ENCODE measurements at regions not wholly inside any gene's neighbourhood (a gene's known extent, or its start where the extent isn't known, plus 50 kb on each side); places are given as distances from the start of the nearest gene placed in this dataset.
"Not testable (repeated sequence)": the region's sequence is repeated elsewhere in the genome, so short reads cannot be mapped to it uniquely, and the experiment has no call there.

DNA sequence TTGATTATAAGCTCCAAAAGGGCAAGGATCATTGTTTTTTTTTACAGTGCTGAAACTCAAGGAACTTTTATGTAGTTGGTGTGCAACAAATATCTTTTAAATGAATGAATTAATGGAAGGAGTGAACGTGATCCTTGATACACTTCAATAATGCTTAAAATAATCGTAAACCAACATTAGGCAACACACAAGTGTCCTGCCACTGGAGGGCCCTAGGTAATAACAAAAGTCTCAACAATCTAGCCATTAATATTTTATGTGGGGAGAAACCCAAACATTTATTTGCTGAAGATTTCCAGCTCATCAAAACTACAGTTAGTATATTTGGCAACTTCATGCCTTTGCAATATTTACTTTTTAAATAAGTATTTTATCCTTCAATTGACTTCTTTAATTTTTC, 309.0 kb upstream of the FBXL7 start:
- no peak for DNase-seq

DNA sequence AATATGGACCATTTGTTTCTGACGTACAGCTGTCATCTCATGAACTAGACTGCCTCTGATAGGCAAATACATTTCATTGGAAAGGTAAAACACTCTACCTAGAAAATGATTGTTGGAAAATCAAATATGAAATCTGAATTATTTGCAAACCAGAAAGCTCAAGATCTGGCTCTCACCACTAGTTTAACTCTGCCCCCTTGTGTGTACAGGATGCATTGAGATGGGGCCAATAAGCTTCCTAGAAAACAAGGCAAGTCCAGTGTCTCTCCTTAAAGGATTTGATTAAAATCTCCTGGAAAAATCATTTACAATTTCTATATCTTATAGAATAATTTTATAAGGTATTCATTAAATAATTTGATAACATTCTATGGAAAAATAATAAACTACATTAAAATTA, 311.9 kb upstream of the ANKH start:
- no peak for DNase-seq

- DNase-seq: no peak
Measured at GRCh38 chr5:15170173-15170572, 298.6 kb upstream of the ANKH start.

DNA sequence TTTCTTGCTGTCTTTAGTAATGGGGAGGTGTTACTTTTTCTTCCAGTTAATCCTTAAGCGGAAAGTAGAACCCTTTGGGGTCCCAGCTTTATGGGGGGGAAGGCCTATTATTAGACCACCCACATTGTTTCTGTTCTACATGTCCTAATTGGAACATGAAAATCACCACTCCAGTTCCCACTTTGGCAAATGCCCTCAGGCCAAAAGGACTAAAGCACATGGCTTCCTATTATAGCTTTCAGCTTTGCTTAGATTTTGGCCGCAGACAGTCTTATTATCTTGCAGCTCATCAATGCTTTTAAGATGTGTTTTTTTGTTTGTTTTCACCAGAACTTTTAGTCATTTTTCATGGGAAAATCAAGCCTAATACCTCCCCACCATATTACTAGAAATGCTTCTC, 296.8 kb upstream of the ANKH start:
- no peak for DNase-seq

DNA sequence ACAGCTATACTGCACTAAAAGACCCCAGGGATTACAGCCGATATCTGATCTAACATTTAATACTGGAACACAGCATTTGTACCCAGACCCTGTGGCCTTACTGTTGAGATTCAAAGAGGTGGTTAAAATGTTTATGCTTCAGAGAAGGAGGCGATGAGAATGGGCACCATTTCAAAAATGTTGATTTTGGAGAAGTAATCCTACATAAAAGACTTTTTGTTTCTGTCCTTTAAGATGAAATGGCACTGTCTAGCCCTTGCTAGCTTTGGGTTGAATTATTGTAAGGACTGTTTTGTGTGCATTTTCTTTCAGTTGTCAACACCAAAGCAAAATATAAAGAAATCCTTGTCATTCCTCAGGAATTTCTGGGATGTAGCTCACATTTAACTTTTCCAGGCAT, 288.5 kb upstream of the ANKH start:
- no peak for DNase-seq

DNA sequence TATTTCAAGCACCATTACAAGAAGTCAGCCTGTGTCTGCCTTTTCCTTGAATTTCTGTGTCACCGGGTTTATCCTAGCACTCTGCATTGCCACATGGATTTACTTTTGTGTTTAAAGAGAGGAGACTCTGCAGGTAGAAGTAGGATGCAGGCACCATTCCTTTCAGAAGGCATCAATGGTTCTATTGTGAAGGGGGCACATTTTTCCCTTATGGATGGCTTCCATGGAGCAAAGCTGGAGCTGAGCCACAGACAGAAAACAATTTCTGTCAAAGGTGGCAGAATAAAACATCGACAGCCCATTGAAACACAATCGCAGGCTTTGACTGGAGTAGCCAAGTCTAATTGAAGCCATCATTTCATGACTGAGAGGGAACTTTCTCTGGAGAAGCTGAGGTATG, 288.0 kb upstream of the ANKH start:
- no peak for DNase-seq

DNA sequence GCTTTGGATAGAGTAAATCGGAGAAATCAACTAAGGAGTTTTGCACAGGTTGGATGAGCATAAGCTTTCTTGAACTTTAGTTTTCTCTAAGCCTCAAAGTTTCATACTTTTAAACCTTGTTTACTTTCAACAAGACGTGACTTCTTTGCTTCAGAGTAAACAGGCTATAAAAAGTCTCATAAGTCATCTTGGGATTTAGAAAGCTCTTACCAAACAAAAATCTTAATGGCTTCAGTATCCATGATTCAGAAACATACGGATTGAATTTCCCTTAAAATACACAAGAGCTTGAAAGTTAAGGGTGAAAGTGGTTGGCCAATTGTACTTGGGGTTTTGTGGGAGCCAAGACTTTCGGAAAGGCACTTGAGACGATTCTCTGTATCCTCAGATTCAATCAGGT, 270.9 kb upstream of the ANKH start:
- DNase-seq: no peak

GRCh38 chr5:15137414-15137813, 265.8 kb upstream of the ANKH start:
- DNase-seq: no peak

DNA sequence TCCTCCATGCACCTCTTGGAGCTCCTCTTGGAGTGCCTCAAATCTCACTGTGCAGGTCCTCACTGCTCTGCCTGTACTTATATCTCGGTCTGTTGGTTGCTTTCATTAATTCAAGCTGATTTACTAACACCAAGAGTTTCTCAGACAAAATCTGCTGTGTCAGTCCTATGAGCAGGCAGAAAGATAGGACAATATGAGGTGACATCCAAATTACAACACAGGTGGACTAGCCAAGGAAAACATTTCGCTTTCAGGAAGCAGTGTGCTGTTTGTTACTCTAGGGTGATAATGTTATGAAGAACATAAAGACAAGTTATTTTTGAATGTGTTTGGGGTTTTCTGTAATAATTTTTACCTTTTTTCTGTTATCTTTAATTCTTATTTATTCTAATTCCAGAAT, 264.1 kb upstream of the ANKH start:
- DNase-seq: no peak

DNA sequence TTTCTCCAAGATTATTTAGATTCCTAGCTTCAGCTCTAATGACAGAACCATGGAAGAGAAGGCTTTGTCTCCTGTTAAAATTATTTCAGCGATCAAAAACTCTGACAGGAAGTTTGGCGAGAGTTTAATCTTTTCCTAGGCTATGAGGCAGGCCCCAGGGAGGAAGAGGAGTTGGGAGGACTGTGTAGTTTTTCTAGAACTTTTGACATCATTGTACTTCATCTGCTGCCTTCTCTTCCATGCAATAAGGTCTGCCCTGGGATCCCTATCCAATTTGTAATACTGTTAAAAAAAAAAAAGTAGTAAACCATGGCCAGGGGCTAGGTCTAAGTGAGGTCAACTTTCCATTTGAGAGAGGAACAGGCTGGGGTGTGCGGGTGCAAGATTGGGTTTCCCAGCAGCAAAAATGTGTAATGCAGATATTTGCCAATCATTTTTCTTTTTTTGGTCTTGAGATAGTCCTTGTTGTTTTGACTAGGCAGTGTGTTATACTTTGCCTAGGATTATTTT, 261.9 kb upstream of the ANKH start:
- DNase-seq: no peak

GRCh38 chr5:15132816-15133405, 261.3 kb upstream of the ANKH start:
- DNase-seq: no peak

DNA sequence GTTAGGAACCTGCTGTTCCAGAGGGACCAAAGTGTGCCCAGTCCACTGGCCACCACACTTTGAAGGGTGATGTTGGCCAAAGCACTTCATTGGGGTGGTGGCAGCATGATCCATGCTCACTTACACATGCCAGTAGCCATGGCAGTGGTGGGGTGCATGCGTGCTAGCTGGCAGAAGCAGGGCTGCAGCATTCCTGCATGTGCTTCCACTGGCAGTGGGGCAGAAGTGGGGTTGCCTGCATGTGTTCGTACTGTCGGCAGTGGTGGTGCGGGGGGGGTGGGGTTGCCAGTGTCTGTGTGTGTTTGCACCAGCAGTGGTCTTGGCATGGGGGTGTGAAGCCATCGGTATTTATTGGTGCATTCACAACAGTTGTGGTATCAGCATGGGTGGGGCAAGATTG, 260.3 kb upstream of the ANKH start:
- DNase-seq: no peak

DNA sequence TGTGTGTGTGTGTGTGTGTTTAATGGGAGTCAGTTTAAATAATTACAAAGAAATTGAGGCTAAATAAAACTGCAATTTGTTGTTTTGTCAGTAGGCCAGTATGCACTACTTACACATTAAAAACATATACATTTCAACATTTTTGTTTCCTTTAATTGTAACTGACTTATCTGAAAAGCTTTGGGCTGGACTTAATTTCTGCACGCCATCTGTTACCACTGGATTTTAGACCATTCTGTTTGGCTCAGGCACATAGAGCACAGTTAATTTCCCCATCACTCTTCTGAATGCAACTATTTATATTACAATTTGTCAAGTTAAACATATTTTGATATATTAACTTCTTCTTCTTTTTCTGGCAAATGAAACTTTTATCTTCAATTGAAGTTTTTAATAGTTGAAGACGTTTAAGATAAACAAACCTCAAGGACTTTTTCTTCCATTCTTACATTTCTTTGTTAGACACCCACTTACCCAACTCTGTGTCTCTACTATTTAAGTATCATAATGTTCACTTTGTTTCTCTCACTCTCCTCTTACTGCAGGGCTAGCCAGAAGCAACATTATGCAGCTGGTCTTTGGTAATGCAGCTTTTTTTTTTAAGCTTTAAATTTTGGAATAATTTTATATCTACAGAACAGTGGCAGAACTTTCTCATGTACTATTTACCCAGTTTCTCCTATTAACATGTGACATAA, 253.4 kb upstream of the ANKH start:
- DNase-seq: no peak

- no peak for DNase-seq
Measured at GRCh38 chr5:15124461-15124860, 252.9 kb upstream of the ANKH start.

GRCh38 chr5:15117688-15118087, 246.1 kb upstream of the ANKH start:
- DNase-seq: no peak

- no peak for DNase-seq
Measured at GRCh38 chr5:15116996-15117395, 245.4 kb upstream of the ANKH start.

DNA sequence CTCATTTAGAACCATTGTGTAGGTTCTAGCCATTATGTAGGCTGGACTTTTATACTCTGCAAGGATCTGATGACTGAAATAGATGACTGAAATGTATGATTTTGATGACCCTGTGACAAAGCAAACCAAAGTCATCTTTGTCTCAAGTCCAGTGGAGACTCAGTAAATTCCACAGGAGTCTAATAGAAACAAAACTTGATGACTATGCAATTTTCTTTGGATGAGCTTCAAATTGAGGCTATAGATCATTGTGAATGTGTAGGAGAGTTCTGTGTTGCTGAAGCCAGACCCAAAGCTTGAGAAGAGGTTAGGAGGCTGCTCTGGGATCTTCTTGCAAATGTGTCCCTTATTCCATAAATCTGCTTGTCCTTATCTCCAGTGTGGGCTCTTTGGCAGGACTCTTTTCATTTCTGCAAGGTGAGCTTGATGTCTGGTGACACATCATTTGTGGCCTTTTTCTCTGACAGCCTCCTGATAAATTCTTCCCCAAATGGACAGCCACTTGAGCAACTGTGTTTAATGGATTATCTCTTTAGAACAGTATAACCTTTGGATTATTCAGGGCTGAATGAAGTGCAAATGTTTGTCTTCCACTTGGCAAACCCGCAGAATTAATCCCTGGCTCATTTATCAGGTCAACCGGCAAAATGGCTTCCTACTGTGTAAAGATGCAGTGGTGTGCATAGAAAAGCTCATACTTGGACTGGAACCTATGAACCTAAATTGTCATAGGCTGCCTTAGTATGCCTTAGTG, 235.1 kb upstream of the ANKH start:
- no peak for DNase-seq

GRCh38 chr5:15105799-15106393, 234.3 kb upstream of the ANKH start:
- peak; percentile 48 for DNase-seq

GRCh38 chr5:15103864-15104263, 232.3 kb upstream of the ANKH start:
- no peak for DNase-seq

DNA sequence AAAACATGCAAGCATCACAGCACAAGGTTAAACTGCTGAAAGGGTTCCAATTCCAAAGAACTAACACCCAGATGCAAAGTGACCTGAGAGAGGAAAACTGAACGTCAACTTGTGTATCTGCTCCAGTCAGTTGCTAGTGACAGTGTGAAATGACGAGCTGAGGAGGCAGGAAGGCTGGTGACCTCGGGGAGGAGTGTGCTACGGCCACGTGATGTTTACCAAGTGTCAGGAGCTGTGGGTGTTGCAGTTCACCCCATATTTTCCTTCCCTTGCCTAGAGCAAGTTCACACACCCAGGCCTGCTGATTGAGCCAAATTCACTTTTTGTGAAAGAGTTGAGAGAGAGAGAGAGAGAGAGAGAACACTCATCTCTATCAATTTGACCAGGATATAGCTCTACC, 231.6 kb upstream of the ANKH start:
- DNase-seq: no peak

- no peak for DNase-seq
Measured at GRCh38 chr5:15097552-15097951, 226.0 kb upstream of the ANKH start.

- DNase-seq: not testable (repeated sequence)
Measured at GRCh38 chr5:15096686-15097085, 225.1 kb upstream of the ANKH start.

- no peak for DNase-seq
Measured at GRCh38 chr5:15092801-15093200, 221.2 kb upstream of the ANKH start.

DNA sequence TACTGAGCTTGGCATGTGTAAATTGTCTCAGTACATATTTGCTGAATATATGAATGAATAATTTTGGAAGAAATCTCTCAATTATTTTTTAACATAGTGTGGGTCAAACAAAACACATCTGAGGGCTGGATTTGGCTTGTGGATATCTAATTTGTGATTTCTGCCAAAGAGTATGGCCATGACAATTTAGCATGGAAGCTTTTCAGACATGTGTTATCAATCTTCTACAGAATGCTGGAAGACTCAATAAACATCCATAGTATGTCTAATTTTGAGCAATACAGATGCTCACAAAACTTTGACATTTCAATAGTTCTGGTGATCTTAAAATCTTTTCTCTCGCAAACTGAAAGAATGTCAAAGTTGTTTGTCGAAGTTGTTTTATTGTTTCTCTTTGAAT, 214.1 kb upstream of the ANKH start:
- no peak for DNase-seq
